ENCODE measurements at regions not wholly inside any gene's neighbourhood (a gene's known extent, or its start where the extent isn't known, plus 50 kb on each side); places are given as distances from the start of the nearest gene placed in this dataset.

DNA sequence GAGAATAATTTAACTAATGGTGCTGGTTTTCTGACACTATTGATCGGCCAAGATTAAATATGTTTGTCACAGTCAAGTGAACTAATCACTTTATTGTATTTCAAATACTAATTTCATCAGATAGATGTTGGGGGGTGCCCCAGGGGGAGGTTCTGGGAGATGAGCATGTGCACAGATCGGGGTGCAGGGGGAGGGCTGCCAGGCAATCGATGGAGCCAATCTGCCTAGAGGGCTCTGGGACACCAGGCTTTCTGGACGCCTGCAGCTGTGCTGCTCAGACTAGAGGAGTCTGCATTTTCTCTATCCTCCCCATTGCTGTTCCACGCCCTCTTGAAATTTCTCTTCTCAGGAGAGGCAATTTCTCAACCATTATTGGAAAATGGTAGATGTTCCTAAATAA, 100.0 kb upstream of the ALDH1B1 start:
- DNase-seq, result no peak
- Histone ChIP-seq H2AFZ (ENCODE audit: insufficient read depth, low read depth, low read length, poor library complexity, severe bottlenecking) (no peak overlapping the region), H3K9ac (ENCODE audit: insufficient read depth, low read length, poor library complexity, severe bottlenecking) (no peak overlapping the region), H3K79me2 (ENCODE audit: insufficient read depth, low read length) (no peaks in the 10 kb centered on the region), H3K4me3 (replicated peaks in 1 of 3; ENCODE audit: low read depth in 2 of 3, low read length in 3 of 3) (no peak overlapping the region), H3K27ac (ENCODE audit: low read depth in 1 of 2, low read length in 2 of 2) (no peak overlapping the region), H3K4me1 (ENCODE audit: control insufficient read depth in 1 of 2, insufficient read depth in 2 of 2, low read length in 2 of 2) (no peaks in the 10 kb centered on the region), H3K9me3 (replicated peaks in 1 of 2; ENCODE audit: control insufficient read depth in 1 of 2, insufficient read depth in 1 of 2, low read length in 2 of 2) (no peaks in the 10 kb centered on the region), H4K20me1 (ENCODE audit: insufficient read depth, low read length) (no peaks in the 10 kb centered on the region), H3K27me3 (ENCODE audit: control insufficient read depth in 2 of 2, insufficient read depth in 2 of 2, low read length in 2 of 2) (no peaks in the 10 kb centered on the region), H3K4me2 (replicated peaks; ENCODE audit: extremely low read depth, low read length, poor library complexity, severe bottlenecking) (no peak overlapping the region), H3K36me3 (replicated peaks in 1 of 2; ENCODE audit: control insufficient read depth in 1 of 2, insufficient read depth in 2 of 2, low read length in 2 of 2) (no peaks in the 10 kb centered on the region)
- H3K4me1 Mint-ChIP-seq, result no peaks in the 10 kb centered on the region
- H3K4me3 Mint-ChIP-seq, result no peak overlapping the region
- no peak overlapping the region for H3K27ac Mint-ChIP-seq
- peaks cover 0 to 1% (median 0%) of the 10 kb centered on the region in 7 donors for H3K9me3 Mint-ChIP-seq
- intact Hi-C loops (cut with micrococcal nuclease), result no loop called here
- WGBS (ENCODE audit: insufficient coverage), result 100% methylated on average over 2 of the region's 5 CpGs
- H3K36me3 Mint-ChIP-seq, result no peaks in the 10 kb centered on the region
- peaks cover 2 to 3% (median 3%) of the 10 kb centered on the region in 3 donors for H3K27me3 Mint-ChIP-seq (ENCODE audit: low read depth in 3 of 3)
- TF ChIP-seq, protein P1, sequence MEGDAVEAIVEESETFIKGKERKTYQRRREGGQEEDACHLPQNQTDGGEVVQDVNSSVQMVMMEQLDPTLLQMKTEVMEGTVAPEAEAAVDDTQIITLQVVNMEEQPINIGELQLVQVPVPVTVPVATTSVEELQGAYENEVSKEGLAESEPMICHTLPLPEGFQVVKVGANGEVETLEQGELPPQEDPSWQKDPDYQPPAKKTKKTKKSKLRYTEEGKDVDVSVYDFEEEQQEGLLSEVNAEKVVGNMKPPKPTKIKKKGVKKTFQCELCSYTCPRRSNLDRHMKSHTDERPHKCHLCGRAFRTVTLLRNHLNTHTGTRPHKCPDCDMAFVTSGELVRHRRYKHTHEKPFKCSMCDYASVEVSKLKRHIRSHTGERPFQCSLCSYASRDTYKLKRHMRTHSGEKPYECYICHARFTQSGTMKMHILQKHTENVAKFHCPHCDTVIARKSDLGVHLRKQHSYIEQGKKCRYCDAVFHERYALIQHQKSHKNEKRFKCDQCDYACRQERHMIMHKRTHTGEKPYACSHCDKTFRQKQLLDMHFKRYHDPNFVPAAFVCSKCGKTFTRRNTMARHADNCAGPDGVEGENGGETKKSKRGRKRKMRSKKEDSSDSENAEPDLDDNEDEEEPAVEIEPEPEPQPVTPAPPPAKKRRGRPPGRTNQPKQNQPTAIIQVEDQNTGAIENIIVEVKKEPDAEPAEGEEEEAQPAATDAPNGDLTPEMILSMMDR (IDR thresholded peaks at IDR 0.05), result no peak

DNA sequence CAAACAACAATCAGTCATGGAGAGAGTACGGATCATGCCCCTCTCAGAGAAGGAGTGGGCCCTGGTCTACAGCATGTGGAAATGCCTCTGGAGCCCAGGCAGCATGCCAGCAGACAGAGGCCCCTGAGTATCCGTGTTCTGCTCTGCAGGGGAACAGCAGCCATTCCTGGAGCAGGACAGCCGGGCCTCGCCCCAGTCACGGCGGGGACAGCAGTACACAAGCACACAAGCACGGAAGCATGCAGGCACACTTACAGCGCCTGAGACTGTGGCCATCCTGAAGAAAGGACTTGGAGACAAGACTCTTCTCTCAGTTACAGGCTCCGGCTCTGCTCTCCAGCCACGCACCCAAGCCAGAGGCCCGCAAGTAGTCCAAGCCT, 102.6 kb upstream of the ALDH1B1 start:
- intact Hi-C loops (cut with micrococcal nuclease), result no loop called here
- TF ChIP-seq, protein P1 (IDR thresholded peaks at IDR 0.05), result no peak
- H3K79me2 ChIP-seq (ENCODE audit: insufficient read depth, low read length), result no peaks in the 10 kb centered on the region
- Mint-ChIP-seq H3K36me3 (no peaks in the 10 kb centered on the region), H3K4me1 (no peaks in the 10 kb centered on the region), H3K9me3 (peaks cover 0 to 3% (median 0%) of the 10 kb centered on the region in 7 donors), H3K4me3 (no peak overlapping the region), H3K27me3 (ENCODE audit: low read depth in 3 of 3) (peaks cover 0 to 3% (median 2%) of the 10 kb centered on the region in 3 donors), H3K27ac (no peak overlapping the region)
- DNase-seq, result no peak
- no peak overlapping the region for H3K27ac ChIP-seq (ENCODE audit: low read depth in 1 of 2, low read length in 2 of 2)
- H3K9me3 ChIP-seq (replicated peaks in 1 of 2; ENCODE audit: control insufficient read depth in 1 of 2, insufficient read depth in 1 of 2, low read length in 2 of 2), result no peaks in the 10 kb centered on the region
- no peak overlapping the region for H3K9ac ChIP-seq (ENCODE audit: insufficient read depth, low read length, poor library complexity, severe bottlenecking)
- H3K36me3 ChIP-seq (replicated peaks in 1 of 2; ENCODE audit: control insufficient read depth in 1 of 2, insufficient read depth in 2 of 2, low read length in 2 of 2), result no peaks in the 10 kb centered on the region
- no peak overlapping the region for H3K4me3 ChIP-seq (replicated peaks in 1 of 3; ENCODE audit: low read depth in 2 of 3, low read length in 3 of 3)
- no peaks in the 10 kb centered on the region for H4K20me1 ChIP-seq (ENCODE audit: insufficient read depth, low read length)
- H3K4me2 ChIP-seq (replicated peaks; ENCODE audit: extremely low read depth, low read length, poor library complexity, severe bottlenecking), result no peak overlapping the region
- H3K27me3 ChIP-seq (ENCODE audit: control insufficient read depth in 2 of 2, insufficient read depth in 2 of 2, low read length in 2 of 2), result no peaks in the 10 kb centered on the region
- no peak overlapping the region for H2AFZ ChIP-seq (ENCODE audit: insufficient read depth, low read depth, low read length, poor library complexity, severe bottlenecking)
- WGBS (ENCODE audit: insufficient coverage), result 96% methylated on average over 10 of the region's 11 CpGs
- no peaks in the 10 kb centered on the region for H3K4me1 ChIP-seq (ENCODE audit: control insufficient read depth in 1 of 2, insufficient read depth in 2 of 2, low read length in 2 of 2)

All from CD14-positive monocyte (primary cell).